ENCODE measurements at regions not wholly inside any gene's neighbourhood (a gene's known extent, or its start where the extent isn't known, plus 50 kb on each side); places are given as distances from the start of the nearest gene placed in this dataset.

DNA sequence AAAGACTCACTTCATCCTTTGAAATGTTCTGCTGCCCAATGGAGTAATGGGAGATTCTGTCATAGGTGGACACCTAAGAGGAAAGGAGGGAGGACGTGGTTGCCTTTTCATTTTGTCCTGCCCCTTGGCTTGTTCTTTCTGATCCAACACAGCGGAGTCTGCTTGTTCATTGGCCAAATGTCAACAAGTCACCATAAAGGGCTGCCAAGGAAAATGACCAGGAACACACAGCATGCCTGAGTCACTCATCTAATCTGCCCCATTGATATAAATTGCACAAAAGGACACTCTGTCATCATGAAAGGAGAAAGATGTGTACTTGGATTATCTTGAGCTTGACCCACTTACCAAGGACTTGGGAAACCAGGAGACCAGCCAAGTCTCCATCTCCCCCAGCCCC, 422.9 kb downstream of the SETD4 start:
- no peak for TF ChIP-seq GABPA (IDR thresholded peaks at IDR 0.05; ENCODE audit: low read depth)
- TF ChIP-seq, protein P1, sequence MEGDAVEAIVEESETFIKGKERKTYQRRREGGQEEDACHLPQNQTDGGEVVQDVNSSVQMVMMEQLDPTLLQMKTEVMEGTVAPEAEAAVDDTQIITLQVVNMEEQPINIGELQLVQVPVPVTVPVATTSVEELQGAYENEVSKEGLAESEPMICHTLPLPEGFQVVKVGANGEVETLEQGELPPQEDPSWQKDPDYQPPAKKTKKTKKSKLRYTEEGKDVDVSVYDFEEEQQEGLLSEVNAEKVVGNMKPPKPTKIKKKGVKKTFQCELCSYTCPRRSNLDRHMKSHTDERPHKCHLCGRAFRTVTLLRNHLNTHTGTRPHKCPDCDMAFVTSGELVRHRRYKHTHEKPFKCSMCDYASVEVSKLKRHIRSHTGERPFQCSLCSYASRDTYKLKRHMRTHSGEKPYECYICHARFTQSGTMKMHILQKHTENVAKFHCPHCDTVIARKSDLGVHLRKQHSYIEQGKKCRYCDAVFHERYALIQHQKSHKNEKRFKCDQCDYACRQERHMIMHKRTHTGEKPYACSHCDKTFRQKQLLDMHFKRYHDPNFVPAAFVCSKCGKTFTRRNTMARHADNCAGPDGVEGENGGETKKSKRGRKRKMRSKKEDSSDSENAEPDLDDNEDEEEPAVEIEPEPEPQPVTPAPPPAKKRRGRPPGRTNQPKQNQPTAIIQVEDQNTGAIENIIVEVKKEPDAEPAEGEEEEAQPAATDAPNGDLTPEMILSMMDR (IDR thresholded peaks at IDR 0.05; ENCODE audit: insufficient read depth, low read length) = no peak
- TF ChIP-seq POLR2AphosphoS5 (IDR thresholded peaks at IDR 0.05; ENCODE audit: low read depth) = no peak
- no peak for TF ChIP-seq REST (IDR thresholded peaks at IDR 0.05; ENCODE audit: insufficient replicate concordance, low read depth)

Measured in HL-60 (cell line).